ENCODE measurements at regions not wholly inside any gene's neighbourhood (a gene's known extent, or its start where the extent isn't known, plus 50 kb on each side); places are given as distances from the start of the nearest gene placed in this dataset.

GRCh38 chr9:81404931-81405598 lies 284.3 kb downstream of the TLE1 start:
- TF ChIP-seq CTCF (IDR thresholded peaks at IDR 0.05) (no peak), POLR2AphosphoS5 (IDR thresholded peaks at IDR 0.05; ENCODE audit: insufficient read depth in 1 of 2, low read depth in 1 of 2) (no peak), POLR2A (IDR thresholded peaks at IDR 0.05) (no peak)

Measured in vagina (tissue), 2 donors.